SJCRH30 (cell line): ENCODE measurements at regions not wholly inside any gene's neighbourhood (a gene's known extent, or its start where the extent isn't known, plus 50 kb on each side); places are given as distances from the start of the nearest gene placed in this dataset.

ENCODE experiments used
- DNase-seq, 2 experiments: peaks; one replicate each; pipeline ENCODE4 v3.0.0-alpha.2; 2015 to 2020
- H3K27ac ChIP-seq: fragments of 250-450 bp; sonication (Bioruptor Pico); 2 replicates; pipeline ENCODE4 v1.5.1; 2020; ENCODE audit warnings: mild to moderate bottlenecking, moderate library complexity
- H3K27me3 ChIP-seq: fragments of 250-450 bp; sonication (Bioruptor Pico); 2 replicates; pipeline ENCODE4 v1.5.1; 2020; ENCODE audit warnings: mild to moderate bottlenecking, moderate library complexity
- H3K36me3 ChIP-seq: fragments of 250-450 bp; sonication (Bioruptor Pico); 2 replicates; pipeline ENCODE4 v1.5.1; 2020; ENCODE audit warnings: mild to moderate bottlenecking, moderate library complexity
- H3K4me1 ChIP-seq: fragments of 250-450 bp; sonication (Bioruptor Pico); 2 replicates; pipeline ENCODE4 v1.5.1; 2020; ENCODE audit warnings: mild to moderate bottlenecking, moderate library complexity
- H3K4me3 ChIP-seq: fragments of 250-450 bp; sonication (Bioruptor Pico); 2 replicates; pipeline ENCODE4 v1.5.1; 2020; ENCODE audit warnings: mild to moderate bottlenecking, moderate library complexity
- H3K9me3 ChIP-seq: fragments of 250-450 bp; sonication (Bioruptor Pico); replicated peaks from 2 replicates; pipeline ENCODE4 v1.5.1; 2020; ENCODE audit warnings: mild to moderate bottlenecking, moderate library complexity

DNA sequence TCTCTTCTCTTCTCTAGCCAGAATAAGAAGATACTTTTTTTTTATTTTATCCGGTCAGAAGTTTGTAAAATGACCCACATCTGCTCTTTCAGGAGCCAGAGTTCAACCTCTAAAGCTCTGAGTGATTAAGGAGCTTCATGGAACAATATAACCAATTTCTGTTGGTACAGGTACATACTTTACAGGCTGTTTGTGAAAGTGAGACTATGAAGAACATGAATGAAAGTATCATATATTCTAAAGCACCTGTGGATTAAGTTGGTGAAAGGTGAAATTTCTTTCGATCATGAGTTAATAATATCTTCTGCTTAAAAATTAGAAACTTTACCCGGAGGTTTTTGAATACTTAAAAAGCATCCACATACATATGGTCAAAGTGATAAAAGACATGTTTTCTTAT, 65.2 kb downstream of the DMRT2 start:
- Histone ChIP-seq H3K36me3 (no peaks in the 10 kb centered on the region), H3K4me1 (peaks cover 1% of the 10 kb centered on the region), H3K27me3 (no peaks in the 10 kb centered on the region), H3K4me3 (no peak overlapping the region), H3K9me3 (no peaks in the 10 kb centered on the region), H3K27ac (no peak overlapping the region)
- DNase-seq: no peak

GRCh38 chr9:1117439-1117838, 67.3 kb downstream of the DMRT2 start:
- no peak overlapping the region for H3K4me3 ChIP-seq
- H3K9me3 ChIP-seq: no peaks in the 10 kb centered on the region
- peaks cover 11% of the 10 kb centered on the region for H3K4me1 ChIP-seq
- no peaks in the 10 kb centered on the region for H3K36me3 ChIP-seq
- DNase-seq: no peak
- H3K27me3 ChIP-seq: no peaks in the 10 kb centered on the region
- H3K27ac ChIP-seq: no peak overlapping the region

- no peaks in the 10 kb centered on the region for H3K27me3 ChIP-seq
- no peak overlapping the region for H3K4me3 ChIP-seq
- H3K27ac ChIP-seq: no peak overlapping the region
- peaks cover 17% of the 10 kb centered on the region for H3K4me1 ChIP-seq
- DNase-seq: peak in 1 of 2 experiments; percentile 31
- H3K9me3 ChIP-seq: no peaks in the 10 kb centered on the region
- H3K36me3 ChIP-seq: no peaks in the 10 kb centered on the region
Measured at GRCh38 chr9:1120500-1121165, 70.5 kb downstream of the DMRT2 start.

DNA sequence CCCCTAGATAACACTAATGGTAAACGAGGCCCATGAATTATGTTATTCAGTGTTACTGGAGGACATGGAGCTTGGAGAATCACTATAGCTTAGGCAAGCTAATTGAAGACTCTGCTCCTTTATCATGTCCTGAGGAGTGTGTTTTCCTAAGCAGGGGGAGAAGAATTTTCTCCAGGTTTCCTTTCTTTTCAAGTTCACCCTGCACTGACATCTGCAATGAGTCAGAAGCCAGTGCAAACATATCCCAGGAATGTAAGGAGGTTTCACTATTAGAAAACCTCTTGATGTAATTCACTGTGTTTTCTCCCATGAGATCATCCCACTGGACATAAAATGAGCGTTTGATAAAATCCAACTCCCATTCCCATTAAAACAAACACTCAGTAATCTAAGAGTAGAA, 75.6 kb downstream of the DMRT2 start:
- DNase-seq: peak; percentile 22 to 63
- Histone ChIP-seq H3K27ac (peak overlapping the region; percentile 69), H3K27me3 (no peaks in the 10 kb centered on the region), H3K4me3 (no peak overlapping the region), H3K36me3 (no peaks in the 10 kb centered on the region), H3K9me3 (peaks cover 7% of the 10 kb centered on the region; the same call in 1 of the 2 replicates), H3K4me1 (peaks cover 21% of the 10 kb centered on the region)

- Histone ChIP-seq H3K27me3 (no peaks in the 10 kb centered on the region), H3K4me1 (peaks cover 15% of the 10 kb centered on the region), H3K27ac (no peak overlapping the region), H3K4me3 (no peak overlapping the region), H3K36me3 (no peaks in the 10 kb centered on the region), H3K9me3 (peaks cover 7% of the 10 kb centered on the region; the same call in 1 of the 2 replicates)
- peak in 1 of 2 experiments; percentile 12 for DNase-seq
Measured at GRCh38 chr9:1128046-1128445, 77.9 kb downstream of the DMRT2 start.

- H3K9me3 ChIP-seq: peaks cover 7% of the 10 kb centered on the region; the same call in 1 of the 2 replicates
- H3K27ac ChIP-seq: no peak overlapping the region
- no peak overlapping the region for H3K4me3 ChIP-seq
- H3K27me3 ChIP-seq: no peaks in the 10 kb centered on the region
- DNase-seq: no peak
- no peaks in the 10 kb centered on the region for H3K36me3 ChIP-seq
- H3K4me1 ChIP-seq: peaks cover 15% of the 10 kb centered on the region
Measured at GRCh38 chr9:1129382-1129781, 79.2 kb downstream of the DMRT2 start.

- Histone ChIP-seq H3K9me3 (0 out of 2 replicates have a peak, but pooled peaks cover 3% of the 10 kb centered on the region), H3K4me1 (no peaks in the 10 kb centered on the region), H3K36me3 (no peaks in the 10 kb centered on the region), H3K27ac (no peak overlapping the region), H3K4me3 (no peak overlapping the region), H3K27me3 (no peaks in the 10 kb centered on the region)
- no peak for DNase-seq
Measured at GRCh38 chr9:1140057-1140456, 89.9 kb downstream of the DMRT2 start.

GRCh38 chr9:1151691-1152090, 101.5 kb downstream of the DMRT2 start:
- no peaks in the 10 kb centered on the region for H3K36me3 ChIP-seq
- no peak for DNase-seq
- H3K27ac ChIP-seq: no peak overlapping the region
- H3K9me3 ChIP-seq: peaks cover 5% of the 10 kb centered on the region; the same call in 1 of the 2 replicates
- H3K4me1 ChIP-seq: peaks cover 3% of the 10 kb centered on the region; the same call in 1 of the 2 replicates
- no peak overlapping the region for H3K4me3 ChIP-seq
- no peaks in the 10 kb centered on the region for H3K27me3 ChIP-seq

DNA sequence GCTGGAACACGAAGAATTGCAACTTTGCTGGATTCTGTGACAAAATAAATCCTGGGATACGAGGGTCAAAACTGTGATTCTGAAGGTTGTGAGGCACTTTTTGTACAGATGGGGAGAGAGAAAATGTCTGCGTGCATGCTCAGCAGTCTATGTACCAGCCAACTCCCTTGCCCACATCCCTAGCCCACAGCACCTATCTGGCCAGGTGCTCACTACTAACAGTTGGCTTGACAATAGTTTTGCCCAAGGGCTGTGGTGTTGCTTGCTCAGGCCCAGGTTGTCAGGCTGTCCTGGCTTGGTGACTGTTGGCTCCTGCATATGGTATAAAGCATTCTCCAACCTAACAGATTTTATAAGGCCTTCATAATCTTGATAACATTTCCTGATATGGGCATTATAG, 102.0 kb downstream of the DMRT2 start:
- DNase-seq: no peak
- Histone ChIP-seq H3K4me3 (no peak overlapping the region), H3K9me3 (peaks cover 5% of the 10 kb centered on the region; the same call in 1 of the 2 replicates), H3K27me3 (no peaks in the 10 kb centered on the region), H3K36me3 (no peaks in the 10 kb centered on the region), H3K27ac (no peak overlapping the region), H3K4me1 (peaks cover 6% of the 10 kb centered on the region; the same call in 1 of the 2 replicates)

GRCh38 chr9:1154739-1155138, 104.6 kb downstream of the DMRT2 start:
- H3K4me3 ChIP-seq: no peak overlapping the region
- no peak for DNase-seq
- H3K36me3 ChIP-seq: no peaks in the 10 kb centered on the region
- no peaks in the 10 kb centered on the region for H3K27me3 ChIP-seq
- peaks cover 9% of the 10 kb centered on the region; the same call in 1 of the 2 replicates for H3K4me1 ChIP-seq
- no peaks in the 10 kb centered on the region for H3K9me3 ChIP-seq
- no peak overlapping the region for H3K27ac ChIP-seq

DNA sequence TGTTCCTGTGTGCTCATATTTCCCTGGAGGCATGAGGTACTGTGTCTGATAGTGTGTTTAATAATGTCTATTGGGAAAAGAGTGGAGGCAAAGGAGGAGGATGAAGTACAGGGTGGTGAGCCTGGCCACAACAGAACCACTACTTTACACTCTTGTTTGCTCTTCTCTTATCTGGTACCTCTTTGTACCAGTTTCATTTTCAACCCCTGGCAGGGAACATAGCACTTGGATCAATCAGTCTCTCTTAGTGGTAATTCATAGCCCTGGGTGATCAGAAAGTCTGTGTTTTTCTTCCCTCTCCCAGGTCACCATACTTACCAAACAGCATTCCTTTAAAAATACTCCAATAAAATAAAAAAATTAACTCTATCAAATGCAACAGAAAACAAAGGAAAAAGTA, 105.4 kb downstream of the DMRT2 start:
- Histone ChIP-seq H3K4me1 (peaks cover 9% of the 10 kb centered on the region; the same call in 1 of the 2 replicates), H3K27ac (no peak overlapping the region), H3K36me3 (no peaks in the 10 kb centered on the region), H3K27me3 (no peaks in the 10 kb centered on the region), H3K4me3 (no peak overlapping the region), H3K9me3 (no peaks in the 10 kb centered on the region)
- DNase-seq: no peak

DNA sequence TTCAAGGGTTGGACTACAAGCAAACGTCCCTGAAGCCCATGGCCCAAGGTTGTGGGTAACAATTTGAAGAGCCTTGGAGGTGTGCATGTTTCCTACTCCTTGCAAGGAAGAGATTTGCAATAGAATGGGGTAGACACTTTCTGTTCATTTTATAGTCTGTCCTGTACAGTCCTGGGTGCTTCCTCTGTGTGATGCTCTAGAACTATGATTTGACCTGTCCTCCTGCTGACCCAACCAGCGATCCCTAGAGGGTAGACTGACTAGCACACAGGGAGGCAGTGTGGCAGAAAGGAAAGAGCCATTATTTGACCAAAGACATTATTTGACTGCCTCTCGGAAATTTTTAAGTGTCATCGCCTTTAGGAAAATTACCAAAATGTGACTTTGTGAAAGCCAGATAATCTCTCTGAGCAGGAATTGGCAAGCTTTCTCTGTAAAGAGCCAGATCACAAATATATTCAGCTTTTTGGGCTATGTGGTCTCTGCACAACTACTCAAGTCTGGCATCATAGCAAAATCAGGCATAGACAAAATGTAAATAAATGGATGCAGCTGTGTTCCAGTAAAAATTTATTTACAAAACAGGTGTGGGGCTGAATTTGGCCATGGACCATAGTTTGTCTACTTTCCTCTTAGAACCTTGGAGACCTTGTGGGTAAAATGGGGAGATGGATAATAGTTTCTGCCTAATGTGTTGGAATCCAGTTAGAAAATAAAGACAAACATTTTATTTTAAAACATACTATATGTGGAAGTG, 106.8 kb downstream of the DMRT2 start:
- Histone ChIP-seq H3K4me3 (no peak overlapping the region), H3K4me1 (peaks cover 9% of the 10 kb centered on the region; the same call in 1 of the 2 replicates), H3K36me3 (no peaks in the 10 kb centered on the region), H3K27ac (no peak overlapping the region), H3K27me3 (no peaks in the 10 kb centered on the region), H3K9me3 (no peaks in the 10 kb centered on the region)
- DNase-seq: no peak

GRCh38 chr9:1157836-1158235, 107.7 kb downstream of the DMRT2 start:
- Histone ChIP-seq H3K27ac (no peak overlapping the region), H3K9me3 (no peaks in the 10 kb centered on the region)

DNA sequence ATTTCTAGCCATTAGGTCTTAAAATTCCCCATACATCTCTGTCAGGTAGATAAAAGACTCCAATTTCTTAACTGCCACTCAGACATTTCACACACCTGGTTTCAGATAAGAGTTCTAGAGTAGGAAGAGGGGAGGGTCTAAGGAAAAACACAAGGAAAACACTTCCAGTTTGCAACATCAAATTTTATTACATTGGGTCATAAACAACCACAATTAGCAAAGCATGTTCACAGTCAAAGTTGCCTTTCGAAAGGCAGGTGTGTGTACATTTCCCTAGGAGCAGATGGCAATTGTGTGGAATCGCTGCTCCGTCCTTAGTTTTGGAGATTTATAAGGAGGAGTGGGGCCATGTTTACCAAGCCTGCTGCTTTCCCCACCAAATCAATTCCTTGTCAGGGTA, 120.8 kb downstream of the DMRT2 start:
- H3K4me1 ChIP-seq: peaks cover 14% of the 10 kb centered on the region
- DNase-seq: no peak
- H3K27me3 ChIP-seq: no peaks in the 10 kb centered on the region
- peaks cover 12% of the 10 kb centered on the region; the same call in 1 of the 2 replicates for H3K9me3 ChIP-seq
- H3K27ac ChIP-seq: no peak overlapping the region
- no peaks in the 10 kb centered on the region for H3K36me3 ChIP-seq
- no peak overlapping the region for H3K4me3 ChIP-seq

More at GRCh38 chr9:1157836-1158235, 107.7 kb downstream of the DMRT2 start:
- no peak for DNase-seq
- Histone ChIP-seq H3K36me3 (no peaks in the 10 kb centered on the region), H3K4me1 (peaks cover 9% of the 10 kb centered on the region; the same call in 1 of the 2 replicates), H3K4me3 (no peak overlapping the region), H3K27me3 (no peaks in the 10 kb centered on the region)

DNA sequence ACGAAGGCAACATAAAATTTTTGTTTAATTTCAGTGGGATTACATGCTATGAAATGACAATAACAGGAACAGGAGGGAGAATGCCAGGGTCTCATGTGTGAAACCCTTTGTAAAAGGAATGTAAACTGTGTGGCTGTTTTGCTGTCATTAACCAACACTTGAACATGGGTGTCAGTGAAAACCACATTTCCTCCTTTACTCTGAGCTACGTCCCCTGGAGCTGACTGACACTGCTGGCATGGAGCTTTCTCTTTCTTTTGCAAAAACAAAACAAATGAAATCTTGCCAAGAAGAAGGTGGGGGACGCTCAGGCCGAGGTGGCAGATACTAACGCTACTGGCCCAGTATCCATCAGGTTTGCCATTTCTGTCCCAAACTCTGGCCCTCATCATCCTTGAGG, 121.4 kb downstream of the DMRT2 start:
- Histone ChIP-seq H3K4me1 (peaks cover 14% of the 10 kb centered on the region), H3K9me3 (peaks cover 12% of the 10 kb centered on the region; the same call in 1 of the 2 replicates), H3K27ac (no peak overlapping the region), H3K27me3 (no peaks in the 10 kb centered on the region), H3K4me3 (no peak overlapping the region), H3K36me3 (no peaks in the 10 kb centered on the region)
- DNase-seq: no peak
